Ovary (tissue), 7 donors: ENCODE measurements at regions not wholly inside any gene's neighbourhood (a gene's known extent, or its start where the extent isn't known, plus 50 kb on each side); places are given as distances from the start of the nearest gene placed in this dataset.

ENCODE experiments used
- DNase-seq, 5 donors: peaks; one replicate each; pipeline ENCODE4 v3.0.0-alpha.2; 2019 to 2020
- H3K27ac ChIP-seq, 2 donors: fragments of 200-600 bp; one replicate each; pipeline versions ENCODE4 v1.5.1 to v1.8.0; 2019 to 2022
- H3K27me3 ChIP-seq: fragments of 200-600 bp; one replicate; pipeline ENCODE4 v1.8.0; 2022
- H3K36me3 ChIP-seq: fragments of 200-600 bp; sonication (generic); one replicate; pipeline ENCODE4 v1.5.1; 2019
- H3K4me1 ChIP-seq: one replicate; pipeline ENCODE4 v1.8.1; 2013; ENCODE audit warnings: mild to moderate bottlenecking, moderate library complexity; ENCODE audit not compliant: insufficient read depth
- H3K4me3 ChIP-seq: fragments of 200-600 bp; sonication (generic); one replicate; pipeline ENCODE4 v1.5.1; 2017
- H3K9me3 ChIP-seq, 2 donors: fragments of 200-600 bp in 1 of 2; sonication (generic) in 1 of 2; one replicate each; pipeline versions ENCODE4 v1.5.1 to v1.8.1; 2013 to 2019; ENCODE audit warnings: mild to moderate bottlenecking in 1 of 2, moderate library complexity in 1 of 2
- CTCF ChIP-seq, 3 donors: fragments of 450-650 bp in 2 of 3; fragments of 200-600 bp in 1 of 3; IDR thresholded peaks; one replicate each; pipeline versions ENCODE4 v1.5.1 to v1.8.0; 2016 to 2022; ENCODE audit warnings: antibody characterized with exemption in 3 of 3, mild to moderate bottlenecking in 1 of 3
- EP300 ChIP-seq: sonication (generic); formaldehyde crosslinking; IDR thresholded peaks from one replicate; pipeline ENCODE4 v1.6.1; 2017; ENCODE audit warnings: antibody characterized with exemption
- POLR2A ChIP-seq: fragments of 450-650 bp; IDR thresholded peaks from one replicate; pipeline ENCODE4 v1.6.1; 2017; ENCODE audit warnings: antibody characterized with exemption, mild to moderate bottlenecking, moderate library complexity
- WGBS, 3 donors: extraction: QIAGEN DNeasy Blood & Tissue Kit in 1 of 3; methylation state at CpG; one replicate each; pipeline versions ENCODE4 v1.1.5 to v1.1.7; 2013 to 2017; 5-methylcytosine and 5-hydroxymethylcytosine counted together
- intact Hi-C, 4 donors: fragments of 100-400 bp; cut with DNase I; formaldehyde crosslinking; loops; one replicate each; pipeline versions ENCODE4 v1.11.0 to v1.15.1; 2022 to 2023
- donor health status: DM: no; HTN: no; CAD: no; lungs with moderate emphysema.
- donor health status: DM: no; HTN: no; CAD: no.
- donor health status: Bipolar disorder and iron deficiency.
- donor health status: DM: no; HTN: no; CAD: no.
- donor health status: DM: yes; HTN: yes; CAD: no.

- TF ChIP-seq POLR2A (no peak), EP300 (no peak), CTCF (IDR thresholded peaks at IDR 0.05) (no peak)
- Histone ChIP-seq H3K36me3 (no peaks in the 10 kb centered on the region), H3K27ac (no peak overlapping the region), H3K4me3 (no peak overlapping the region), H3K4me1 (no peaks in the 10 kb centered on the region), H3K9me3 (no peaks in the 10 kb centered on the region), H3K27me3 (no peaks in the 10 kb centered on the region)
- 52 to 62% (median 56%) methylated on average over 5 of the region's 5 CpGs for WGBS, 3 donors
- no peak for DNase-seq
- intact Hi-C loops = no loop called here
Observed at GRCh38 chr4:12084690-12085089, 656.0 kb upstream of the HS3ST1 start.

GRCh38 chr4:12071316-12071715 lies 642.6 kb upstream of the HS3ST1 start:
- Histone ChIP-seq H3K4me1 (no peaks in the 10 kb centered on the region), H3K27ac (no peak overlapping the region), H3K36me3 (no peaks in the 10 kb centered on the region), H3K9me3 (no peaks in the 10 kb centered on the region), H3K27me3 (no peaks in the 10 kb centered on the region), H3K4me3 (no peak overlapping the region)
- DNase-seq = no peak
- intact Hi-C loops = no loop called here
- 95 to 98% (median 97%) methylated on average over 2 of the region's 2 CpGs for WGBS, 3 donors
- TF ChIP-seq CTCF (IDR thresholded peaks at IDR 0.05) (no peak), POLR2A (no peak), EP300 (no peak)

GRCh38 chr4:12053966-12054365 lies 625.3 kb upstream of the HS3ST1 start:
- no peaks in the 10 kb centered on the region for H3K27me3 ChIP-seq
- no peak for DNase-seq
- WGBS, 3 donors = 91 to 95% (median 93%) methylated on average over 2 of the region's 2 CpGs
- intact Hi-C loops = no loop called here
- TF ChIP-seq POLR2A = no peak
- no peak for TF ChIP-seq EP300
- no peaks in the 10 kb centered on the region for H3K36me3 ChIP-seq
- H3K27ac ChIP-seq = no peak overlapping the region
- no peak overlapping the region for H3K4me3 ChIP-seq
- no peaks in the 10 kb centered on the region for H3K9me3 ChIP-seq
- H3K4me1 ChIP-seq = no peaks in the 10 kb centered on the region

- TF ChIP-seq POLR2A (no peak), EP300 (no peak), CTCF (IDR thresholded peaks at IDR 0.05) (no peak)
- Histone ChIP-seq H3K27ac (no peak overlapping the region), H3K4me3 (no peak overlapping the region), H3K27me3 (no peaks in the 10 kb centered on the region), H3K36me3 (no peaks in the 10 kb centered on the region), H3K9me3 (no peaks in the 10 kb centered on the region), H3K4me1 (no peaks in the 10 kb centered on the region)
- no peak for DNase-seq
- intact Hi-C loops = no loop called here
Observed at GRCh38 chr4:12053556-12053955, 624.9 kb upstream of the HS3ST1 start.

GRCh38 chr4:12050357-12050756 lies 621.7 kb upstream of the HS3ST1 start:
- no peaks in the 10 kb centered on the region for H3K36me3 ChIP-seq
- TF ChIP-seq CTCF (IDR thresholded peaks at IDR 0.05) (no peak), POLR2A (no peak), EP300 (no peak)
- H3K27ac ChIP-seq = no peak overlapping the region
- H3K4me1 ChIP-seq = no peaks in the 10 kb centered on the region
- H3K4me3 ChIP-seq = no peak overlapping the region
- H3K9me3 ChIP-seq = no peaks in the 10 kb centered on the region
- DNase-seq = no peak
- no peaks in the 10 kb centered on the region for H3K27me3 ChIP-seq
- intact Hi-C loops = no loop called here
